LNCAP (cell line): ENCODE measurements at regions not wholly inside any gene's neighbourhood (a gene's known extent, or its start where the extent isn't known, plus 50 kb on each side); places are given as distances from the start of the nearest gene placed in this dataset.

ENCODE experiments used
- CTCF ChIP-seq: fragments of 450-650 bp; IDR thresholded peaks from 2 replicates; pipeline ENCODE4 v1.5.1; 2017; ENCODE audit warnings: mild to moderate bottlenecking

- TF ChIP-seq CTCF: no peak
These were observed 353.0 kb downstream of the NDFIP2 start for GRCh38 chr13:79833991-79834390.

GRCh38 chr13:79831556-79831955 is 350.6 kb downstream of the NDFIP2 start:
- TF ChIP-seq CTCF: no peak

GRCh38 chr13:79830945-79831344 is 350.0 kb downstream of the NDFIP2 start:
- TF ChIP-seq CTCF: no peak

GRCh38 chr13:79830426-79830825 is 349.5 kb downstream of the NDFIP2 start:
- no peak for TF ChIP-seq CTCF

- TF ChIP-seq CTCF: no peak
These were observed 348.9 kb downstream of the NDFIP2 start for GRCh38 chr13:79829880-79830279.

GRCh38 chr13:79825959-79826358 is 345.0 kb downstream of the NDFIP2 start:
- TF ChIP-seq CTCF: no peak

- no peak for TF ChIP-seq CTCF
These were observed 334.1 kb downstream of the NDFIP2 start for GRCh38 chr13:79815041-79815440.

- TF ChIP-seq CTCF: no peak
These were observed 331.3 kb downstream of the NDFIP2 start for GRCh38 chr13:79812070-79812850.
